ENCODE measurements at regions not wholly inside any gene's neighbourhood (a gene's known extent, or its start where the extent isn't known, plus 50 kb on each side); places are given as distances from the start of the nearest gene placed in this dataset.

DNA sequence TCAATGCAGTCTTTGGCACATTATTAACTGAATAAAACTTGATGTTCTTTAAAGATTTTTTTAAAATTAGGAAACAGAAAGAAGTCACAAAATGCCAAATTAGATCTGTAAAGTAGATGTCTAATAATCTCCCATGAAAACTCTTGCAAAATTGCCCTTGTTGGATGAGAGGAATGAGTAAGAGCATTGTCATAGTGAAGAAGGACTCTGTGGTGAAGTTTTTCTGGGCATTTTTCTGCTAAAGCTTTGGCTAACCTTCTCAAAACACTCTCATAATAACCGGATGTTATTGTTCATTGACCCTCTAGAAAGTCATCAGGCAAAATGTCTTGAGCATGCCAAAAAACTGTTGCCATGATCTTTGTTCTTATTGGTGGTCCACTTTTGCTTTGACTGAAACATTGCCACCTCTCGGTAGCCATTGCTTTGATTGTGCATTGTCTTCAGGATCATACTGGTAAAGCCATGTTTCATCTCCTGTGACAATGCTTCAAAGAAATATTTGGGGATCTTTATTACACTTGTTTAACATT is 549.3 kb downstream of the LIG4 start:
- TF ChIP-seq, protein P1, sequence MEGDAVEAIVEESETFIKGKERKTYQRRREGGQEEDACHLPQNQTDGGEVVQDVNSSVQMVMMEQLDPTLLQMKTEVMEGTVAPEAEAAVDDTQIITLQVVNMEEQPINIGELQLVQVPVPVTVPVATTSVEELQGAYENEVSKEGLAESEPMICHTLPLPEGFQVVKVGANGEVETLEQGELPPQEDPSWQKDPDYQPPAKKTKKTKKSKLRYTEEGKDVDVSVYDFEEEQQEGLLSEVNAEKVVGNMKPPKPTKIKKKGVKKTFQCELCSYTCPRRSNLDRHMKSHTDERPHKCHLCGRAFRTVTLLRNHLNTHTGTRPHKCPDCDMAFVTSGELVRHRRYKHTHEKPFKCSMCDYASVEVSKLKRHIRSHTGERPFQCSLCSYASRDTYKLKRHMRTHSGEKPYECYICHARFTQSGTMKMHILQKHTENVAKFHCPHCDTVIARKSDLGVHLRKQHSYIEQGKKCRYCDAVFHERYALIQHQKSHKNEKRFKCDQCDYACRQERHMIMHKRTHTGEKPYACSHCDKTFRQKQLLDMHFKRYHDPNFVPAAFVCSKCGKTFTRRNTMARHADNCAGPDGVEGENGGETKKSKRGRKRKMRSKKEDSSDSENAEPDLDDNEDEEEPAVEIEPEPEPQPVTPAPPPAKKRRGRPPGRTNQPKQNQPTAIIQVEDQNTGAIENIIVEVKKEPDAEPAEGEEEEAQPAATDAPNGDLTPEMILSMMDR (IDR thresholded peaks at IDR 0.05), result no peak
- no peak for TF ChIP-seq POLR2A (IDR thresholded peaks at IDR 0.05)
